Hepatocyte (in vitro differentiated cells): ENCODE measurements at regions not wholly inside any gene's neighbourhood (a gene's known extent, or its start where the extent isn't known, plus 50 kb on each side); places are given as distances from the start of the nearest gene placed in this dataset.
"Not testable (repeated sequence)": the region's sequence is repeated elsewhere in the genome, so short reads cannot be mapped to it uniquely, and the experiment has no call there.

Source experiments
- DNase-seq: peaks from one replicate; pipeline ENCODE4 v3.0.0-alpha.2; 2016; ENCODE audit warnings: low spot score
- H2AFZ ChIP-seq: fragments of 200-600 bp; sonication (generic); 2 replicates; pipeline ENCODE4 v1.6.0; 2016; ENCODE audit warnings: antibody characterized with exemption, mild to moderate bottlenecking
- H3K27ac ChIP-seq: fragments of 200-600 bp; sonication (generic); 2 replicates; pipeline ENCODE4 v1.5.1; 2016; ENCODE audit warnings: mild to moderate bottlenecking
- H3K27me3 ChIP-seq: fragments of 200-600 bp; sonication (generic); 2 replicates; pipeline ENCODE4 v1.6.1; 2016
- H3K36me3 ChIP-seq: fragments of 200-600 bp; sonication (generic); replicated peaks from 2 replicates; pipeline ENCODE4 v1.5.1; 2016; ENCODE audit warnings: low read depth; ENCODE audit not compliant: insufficient read depth
- H3K4me1 ChIP-seq: fragments of 200-600 bp; sonication (generic); 2 replicates; pipeline ENCODE4 v1.5.1; 2016; ENCODE audit warnings: mild to moderate bottlenecking, moderate library complexity; ENCODE audit not compliant: insufficient read depth
- H3K4me2 ChIP-seq: fragments of 200-600 bp; sonication (generic); 2 replicates; pipeline ENCODE4 v1.6.0; 2016
- H3K4me3 ChIP-seq: fragments of 200-600 bp; sonication (generic); 2 replicates; pipeline ENCODE4 v1.5.1; 2016; ENCODE audit warnings: mild to moderate bottlenecking
- H3K79me2 ChIP-seq: fragments of 200-600 bp; sonication (generic); 2 replicates; pipeline ENCODE4 v1.6.0; 2017; ENCODE audit warnings: mild to moderate bottlenecking
- H3K9me2 ChIP-seq: fragments of 200-600 bp; sonication (generic); replicated peaks from 2 replicates; pipeline ENCODE4 v1.6.0; 2017; ENCODE audit warnings: mild to moderate bottlenecking; ENCODE audit not compliant: insufficient read depth
- H3K9me3 ChIP-seq: fragments of 200-600 bp; sonication (generic); 2 replicates; pipeline ENCODE4 v1.5.1; 2016; ENCODE audit warnings: low read depth, mild to moderate bottlenecking
- H4K20me1 ChIP-seq: fragments of 200-600 bp; sonication (generic); 2 replicates; pipeline ENCODE4 v1.6.0; 2016; ENCODE audit warnings: mild to moderate bottlenecking; ENCODE audit not compliant: insufficient read depth, poor library complexity, severe bottlenecking
- CTCF ChIP-seq: fragments of 200-600 bp; sonication (generic); IDR thresholded peaks from 2 replicates; pipeline ENCODE4 v1.5.1; 2016; ENCODE audit warnings: antibody characterized with exemption, mild to moderate bottlenecking; ENCODE audit not compliant: poor library complexity
- EZH2 ChIP-seq: fragments of 200-600 bp; sonication (generic); IDR thresholded peaks from 2 replicates; pipeline ENCODE4 v1.6.1; 2016; ENCODE audit warnings: antibody characterized with exemption, mild to moderate bottlenecking, borderline replicate concordance
- EZH2phosphoT487 ChIP-seq: fragments of 200-600 bp; sonication (generic); IDR thresholded peaks from one replicate; pipeline ENCODE4 v1.6.1; 2018; ENCODE audit warnings: antibody characterized with exemption, mild to moderate bottlenecking, low read depth, moderate library complexity; ENCODE audit not compliant: unreplicated experiment, severe bottlenecking
- WGBS: methylation state at CpG from one replicate; pipeline ENCODE4 v1.1.6; 2016; ENCODE audit warnings: low lambda C conversion rate; ENCODE audit errors: missing lambda C conversion rate; 5-methylcytosine and 5-hydroxymethylcytosine counted together

DNA sequence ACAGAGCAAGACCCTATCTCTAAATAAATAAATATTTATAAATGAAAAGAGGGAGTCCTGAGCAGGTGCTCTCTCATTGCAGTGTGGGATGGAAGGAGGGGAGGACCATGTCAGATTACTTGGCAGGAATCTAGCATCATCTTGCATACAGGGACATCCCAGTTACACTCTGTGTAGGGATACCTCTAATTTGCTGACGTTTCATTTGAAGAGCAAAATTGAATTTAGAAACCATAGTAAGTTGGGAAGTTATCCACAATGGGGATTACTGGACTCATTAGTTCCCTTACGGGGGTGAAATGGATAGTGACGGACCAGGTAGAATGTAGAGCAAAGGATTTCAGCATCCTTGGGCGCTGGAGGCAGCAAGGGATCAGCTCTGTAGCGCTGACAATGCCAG is 52.1 kb downstream of the ARHGEF18 start:
- peaks cover 92% of the 10 kb centered on the region for H3K79me2 ChIP-seq

GRCh38 chr19:7401694-7402093 is 53.0 kb downstream of the ARHGEF18 start:
- H3K79me2 ChIP-seq, result peaks cover 92% of the 10 kb centered on the region
- no peak overlapping the region for H3K4me2 ChIP-seq
- no peaks in the 10 kb centered on the region for H3K9me3 ChIP-seq
- peaks cover 14% of the 10 kb centered on the region for H3K4me1 ChIP-seq
- no peaks in the 10 kb centered on the region for H3K27me3 ChIP-seq
- peaks cover 29% of the 10 kb centered on the region for H4K20me1 ChIP-seq
- no peak overlapping the region for H2AFZ ChIP-seq
- peaks cover 4% of the 10 kb centered on the region for H3K36me3 ChIP-seq
- H3K4me3 ChIP-seq, result no peak overlapping the region
- WGBS, result 99% methylated on average over 3 of the region's 3 CpGs
- H3K27ac ChIP-seq, result no peak overlapping the region
- TF ChIP-seq CTCF, result no peak
- TF ChIP-seq EZH2, result no peak
- no peak for TF ChIP-seq EZH2phosphoT487
- no peaks in the 10 kb centered on the region for H3K9me2 ChIP-seq
- DNase-seq, result no peak

More for the DNA sequence above, 52.1 kb downstream of the ARHGEF18 start:
- no peak for TF ChIP-seq EZH2phosphoT487
- TF ChIP-seq EZH2, result no peak
- TF ChIP-seq CTCF, result no peak
- Histone ChIP-seq H3K9me2 (no peaks in the 10 kb centered on the region), H2AFZ (no peak overlapping the region), H3K27ac (no peak overlapping the region), H3K9me3 (no peaks in the 10 kb centered on the region), H3K36me3 (peaks cover 4% of the 10 kb centered on the region), H4K20me1 (peaks cover 24% of the 10 kb centered on the region), H3K4me1 (peaks cover 17% of the 10 kb centered on the region), H3K4me3 (no peak overlapping the region), H3K27me3 (no peaks in the 10 kb centered on the region), H3K4me2 (no peak overlapping the region)
- WGBS, result 93% methylated on average over 5 of the region's 5 CpGs
- no peak for DNase-seq

GRCh38 chr19:7405482-7405881 is 56.7 kb downstream of the ARHGEF18 start:
- H3K27me3 ChIP-seq, H3K4me1 ChIP-seq, H3K9me3 ChIP-seq, H3K4me2 ChIP-seq, H3K9me2 ChIP-seq, H3K4me3 ChIP-seq, DNase-seq, H3K27ac ChIP-seq, H2AFZ ChIP-seq, H3K36me3 ChIP-seq: not testable (repeated sequence)
- Histone ChIP-seq H3K79me2 (peaks cover 95% of the 10 kb centered on the region), H4K20me1 (peaks cover 29% of the 10 kb centered on the region)
- WGBS, result 97% methylated on average over 5 of the region's 5 CpGs

- no peak for TF ChIP-seq EZH2phosphoT487
- no peak for TF ChIP-seq CTCF
- no peak for TF ChIP-seq EZH2
- Histone ChIP-seq H3K9me3 (no peaks in the 10 kb centered on the region), H3K36me3 (no peaks in the 10 kb centered on the region), H3K4me1 (no peaks in the 10 kb centered on the region), H2AFZ (no peak overlapping the region), H3K27ac (no peak overlapping the region), H3K9me2 (no peaks in the 10 kb centered on the region), H3K79me2 (peaks cover 91% of the 10 kb centered on the region), H3K4me3 (no peak overlapping the region), H4K20me1 (peaks cover 28% of the 10 kb centered on the region), H3K27me3 (no peaks in the 10 kb centered on the region), H3K4me2 (no peak overlapping the region)
- 97% methylated on average over 5 of the region's 5 CpGs for WGBS
- DNase-seq, result no peak
Observed at GRCh38 chr19:7408251-7408650, 59.5 kb downstream of the ARHGEF18 start.
